K562 (cell line): ENCODE measurements at regions not wholly inside any gene's neighbourhood (a gene's known extent, or its start where the extent isn't known, plus 50 kb on each side); places are given as distances from the start of the nearest gene placed in this dataset.

Source experiments
- ATAC-seq: fragments of 200-7000 bp; cut with Tn5 transposase; 3 replicates; pipeline ENCODE4 v1.9.1; 2020; ENCODE audit warnings: moderate library complexity
- BruUV-seq: library from RNA; stranded (reverse); fragments of 400-500 nt; replicated peaks from 2 replicates; lab custom pipeline; 2021; lab: Mats Ljungman, UMichigan
- CTCF ChIA-PET: fragments of 300-600 bp; formaldehyde crosslinking; extraction: SDS; loops from one replicate; lab custom pipeline; 2021; ENCODE audit warnings: low intra/inter-chr PET ratio; lab: Yijun Ruan, JAX
- POLR2A ChIA-PET: fragments of 300-600, 350-650 bp; sonication (Branson Sonifier 250); formaldehyde crosslinking; extraction: SDS; loops from one replicate; lab custom pipeline; 2021; ENCODE audit warnings: antibody characterized with exemption, inconsistent platforms; lab: Yijun Ruan, JAX
- DNase-seq, 4 experiments: peaks; one replicate each; pipeline versions ENCODE4 v3.0.0 to v3.0.0-alpha.2; 2011 to 2018; ENCODE audit warnings: low spot score in 3 of 4, mixed read lengths in 3 of 4; ENCODE audit errors: extremely low read depth in 1 of 4
- FAIRE-seq: peaks from 2 replicates; lab custom pipeline; 2011; peaks lifted over from hg19 to GRCh38; lab: Jason Lieb, UNC
- H2AFZ ChIP-seq: 2 replicates; pipeline ENCODE4 v1.6.0; 2011; ENCODE audit warnings: low read depth, low read length, control low read depth, inconsistent platforms
- H3K27ac ChIP-seq: fragments of 200-600 bp; 3 replicates; pipeline ENCODE4 v1.8.0; 2011; ENCODE audit warnings: low read depth, mild to moderate bottlenecking, control low read depth, inconsistent platforms, low read length, moderate library complexity, mixed read lengths; ENCODE audit errors: extremely low read depth
- H3K27me3 ChIP-seq, 2 experiments: fragments of 300-600 bp in 1 of 2; 2 replicates in 1 of 2; 3 replicates in 1 of 2; pipeline versions ENCODE4 v1.6.0 to v1.8.0; 2011; ENCODE audit warnings: inconsistent platforms in 2 of 2, low read length in 2 of 2, mild to moderate bottlenecking in 1 of 2, mixed read lengths in 1 of 2, moderate library complexity in 1 of 2; ENCODE audit not compliant: control insufficient read depth in 2 of 2, insufficient read depth in 2 of 2
- H3K36me3 ChIP-seq: fragments of 300-600 bp; 3 replicates; pipeline ENCODE4 v1.8.0; 2011; ENCODE audit warnings: mild to moderate bottlenecking, low read length, inconsistent platforms; ENCODE audit not compliant: control insufficient read depth, insufficient read depth
- H3K4me1 ChIP-seq, 2 experiments: fragments of 200-600 bp in 1 of 2; replicated peaks in 1 of 2; 2 replicates in 1 of 2; 3 replicates in 1 of 2; pipeline versions ENCODE4 v1.5.1 to v1.8.0; 2011; ENCODE audit warnings: inconsistent platforms in 2 of 2, low read length in 2 of 2, mild to moderate bottlenecking in 1 of 2, mixed read lengths in 1 of 2, moderate library complexity in 1 of 2; ENCODE audit not compliant: control insufficient read depth in 2 of 2, insufficient read depth in 2 of 2
- H3K4me2 ChIP-seq: 2 replicates; pipeline ENCODE4 v1.6.1; 2011; ENCODE audit warnings: low read length, control low read depth, inconsistent platforms, mixed read lengths; ENCODE audit not compliant: insufficient read depth
- H3K4me3 ChIP-seq: fragments of 200-600 bp; sonication (generic), shearing (Covaris generic); 2 replicates; pipeline ENCODE4 v1.5.1; 2016; ENCODE audit warnings: control low read depth, inconsistent platforms
- H3K79me2 ChIP-seq: fragments of 200-600 bp; 3 replicates; pipeline ENCODE4 v1.8.0; 2011; ENCODE audit warnings: low read length, inconsistent platforms; ENCODE audit not compliant: control insufficient read depth, insufficient read depth
- H3K9ac ChIP-seq, 2 experiments: 2 replicates each; pipeline versions ENCODE4 v1.6.0 to v1.6.1; 2011; ENCODE audit warnings: low read depth in 2 of 2, low read length in 2 of 2, control low read depth in 1 of 2, inconsistent platforms in 1 of 2, mild to moderate bottlenecking in 1 of 2, mixed read lengths in 1 of 2; ENCODE audit not compliant: insufficient read depth in 1 of 2
- H3K9me1 ChIP-seq: one replicate; pipeline ENCODE4 v1.6.0; 2011; ENCODE audit warnings: inconsistent platforms, mild to moderate bottlenecking, low read length, moderate library complexity; ENCODE audit not compliant: control insufficient read depth, insufficient read depth
- H3K9me3 ChIP-seq: replicated peaks from 2 replicates; pipeline ENCODE4 v1.5.1; 2011; ENCODE audit warnings: low read depth, low read length, inconsistent platforms; ENCODE audit not compliant: control insufficient read depth, insufficient read depth
- H4K20me1 ChIP-seq: replicated peaks from 2 replicates; pipeline ENCODE4 v1.6.1; 2011; ENCODE audit warnings: low read length, inconsistent platforms, mixed read lengths; ENCODE audit not compliant: control insufficient read depth, insufficient read depth
- ETS1 ChIP-seq: conservative IDR thresholded peaks from 2 replicates; pipeline ENCODE4 v1.6.1; 2011; ENCODE audit warnings: low read depth, mild to moderate bottlenecking, low read length; ENCODE audit not compliant: control insufficient read depth
- HEY1 ChIP-seq: fragments of 250-450 bp; sonication (Bioruptor Pico); IDR thresholded peaks from 2 replicates; pipeline ENCODE4 v1.5.0; 2020; ENCODE audit warnings: mild to moderate bottlenecking, moderate library complexity, borderline replicate concordance
- HOMEZ ChIP-seq: fragments of 250-450 bp; sonication (Bioruptor Pico); IDR thresholded peaks from 2 replicates; pipeline ENCODE4 v1.4.0; 2020; ENCODE audit warnings: mild to moderate bottlenecking, moderate library complexity
- MAFF ChIP-seq: IDR thresholded peaks from 2 replicates; pipeline ENCODE4 v1.6.1; 2012; ENCODE audit warnings: low read length, improper control_type of control experiment
- MAZ ChIP-seq, 2 experiments: fragments of 450-650 bp in 1 of 2; sonication (generic) in 1 of 2; formaldehyde crosslinking; IDR thresholded peaks in 1 of 2; conservative IDR thresholded peaks in 1 of 2; 2 replicates each; pipeline versions ENCODE4 v1.4.0 to v1.5.0; 2020; ENCODE audit warnings: mild to moderate bottlenecking in 1 of 2, missing genetic modification reagents in 1 of 2
- PTBP1 ChIP-seq: fragments of 200-400 bp; formaldehyde crosslinking; IDR thresholded peaks from 2 replicates; pipeline ENCODE4 v1.6.1; 2017; ENCODE audit warnings: low read depth, low read length
- RNF219 ChIP-seq: fragments of 250-450 bp; sonication (Bioruptor Pico); IDR thresholded peaks from 2 replicates; pipeline ENCODE4 v1.5.0; 2022; ENCODE audit warnings: mild to moderate bottlenecking
- SIN3B ChIP-seq: fragments of 450-650 bp; IDR thresholded peaks from 2 replicates; pipeline ENCODE4 v1.6.1; 2017; ENCODE audit warnings: low read depth, mild to moderate bottlenecking, moderate library complexity
- SMARCA5 ChIP-seq: fragments of 450-650 bp; IDR thresholded peaks from 2 replicates; pipeline ENCODE4 v1.6.1; 2016
- ZNF785 ChIP-seq: fragments of 250-450 bp; sonication (Bioruptor Pico); IDR thresholded peaks from 2 replicates; pipeline ENCODE4 v1.4.0; 2020; ENCODE audit warnings: mild to moderate bottlenecking
- WGBS: fragments of 100-300 bp; shearing (Covaris generic); methylation state at CpG from one replicate; pipeline ENCODE4 v1.1.6; 2016; ENCODE audit warnings: low coverage, mixed read lengths; ENCODE audit not compliant: insufficient coverage; ENCODE audit errors: missing lambda C conversion rate; 5-methylcytosine and 5-hydroxymethylcytosine counted together
- in situ Hi-C: fragments of 300-500 bp; cut with MboI; formaldehyde crosslinking; loops from 4 replicates; pipeline ENCODE4 v1.15.0; 2018; ENCODE audit warnings: inconsistent platforms, mixed read lengths
- intact Hi-C: fragments of 100-400 bp; cut with micrococcal nuclease; formaldehyde crosslinking; loops from 2 replicates; pipeline ENCODE4 v1.14.2; 2022

DNA sequence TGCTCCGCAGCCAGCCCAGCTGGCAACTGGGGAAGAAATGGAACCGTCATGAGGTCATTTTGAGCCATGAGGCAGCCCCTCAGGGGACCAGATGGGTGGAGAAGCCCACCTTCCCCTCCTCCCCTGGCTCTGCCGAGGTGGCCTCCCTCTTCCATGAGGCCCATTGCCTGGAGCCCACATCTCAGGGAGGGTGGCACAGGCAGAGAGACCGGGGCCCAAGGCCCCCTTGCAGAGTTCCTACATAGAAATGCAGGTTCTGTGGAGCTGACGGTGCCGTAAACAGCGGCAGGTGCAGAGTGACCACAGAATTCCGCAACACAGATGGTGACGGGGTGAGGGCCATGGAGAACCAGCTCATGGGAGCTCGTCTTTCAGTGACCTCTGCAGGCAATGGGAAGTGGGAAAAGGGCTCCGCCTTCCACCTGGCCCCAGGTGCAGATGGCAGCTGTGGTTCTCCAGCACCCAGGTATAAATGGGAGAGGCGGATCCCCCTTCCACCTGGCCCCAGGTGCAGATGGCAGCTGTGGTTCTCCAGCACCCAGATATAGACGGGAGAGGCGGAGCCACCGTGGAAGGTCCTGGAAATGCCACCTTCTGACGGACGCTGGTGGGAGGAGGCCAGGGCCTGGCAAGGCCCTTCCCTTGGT lies 765.4 kb downstream of the BRD1 start:
- H3K9me1 ChIP-seq: no peaks in the 10 kb centered on the region
- ATAC-seq: no peak
- in situ Hi-C loops: no loop called here
- BruUV-seq: no TSS peak
- 1% methylated on average over 13 of the region's 17 CpGs for WGBS
- no peak overlapping the region for H3K27ac ChIP-seq
- TF ChIP-seq ZNF785: no peak
- no peak for TF ChIP-seq SMARCA5
- TF ChIP-seq HOMEZ (CRISPR knock-in tag): no peak
- TF ChIP-seq MAFF: no peak
- no peak for TF ChIP-seq PTBP1
- no peak for TF ChIP-seq HEY1
- no peak for TF ChIP-seq RNF219 (CRISPR knock-in tag)
- TF ChIP-seq MAZ (CRISPR knock-in tag; conservative IDR thresholded peaks at IDR 0.05 in 1 of 2, IDR thresholded peaks at IDR 0.05 in 1 of 2): no peak
- TF ChIP-seq SIN3B: no peak
- no peak for TF ChIP-seq ETS1
- H3K36me3 ChIP-seq: no peaks in the 10 kb centered on the region
- no peaks in the 10 kb centered on the region for H4K20me1 ChIP-seq
- ChIA-PET CTCF (no interaction called here), POLR2A (no interaction called here)
- no peak for FAIRE-seq
- peaks cover 3 to 13% of the 10 kb centered on the region in 2 experiments; a peak in 1 of 5 replicates for H3K27me3 ChIP-seq
- no peaks in the 10 kb centered on the region for H3K4me1 ChIP-seq
- no peaks in the 10 kb centered on the region for H3K9me3 ChIP-seq
- no peak overlapping the region for H3K4me3 ChIP-seq
- no peak overlapping the region for H3K4me2 ChIP-seq
- DNase-seq: no peak
- intact Hi-C loops: no loop called here
- no peaks in the 10 kb centered on the region for H3K79me2 ChIP-seq
- H2AFZ ChIP-seq: no peak overlapping the region
- H3K9ac ChIP-seq: no peak overlapping the region
